Osteoblast (primary cell): ENCODE measurements at regions not wholly inside any gene's neighbourhood (a gene's known extent, or its start where the extent isn't known, plus 50 kb on each side); places are given as distances from the start of the nearest gene placed in this dataset.

ENCODE experiments used
- DNase-seq: peaks from one replicate; pipeline ENCODE4 v3.0.0; 2011; ENCODE audit warnings: low spot score, mixed read lengths; ENCODE audit not compliant: insufficient read length; ENCODE audit errors: missing footprints
- H2AFZ ChIP-seq: 2 replicates; pipeline ENCODE4 v1.6.0; 2011; ENCODE audit warnings: mild to moderate bottlenecking, low read length
- H3K27ac ChIP-seq: 2 replicates; pipeline ENCODE4 v1.5.1; 2011; ENCODE audit warnings: mild to moderate bottlenecking, low read depth, low read length, moderate library complexity
- H3K27me3 ChIP-seq: 2 replicates; pipeline ENCODE4 v1.6.0; 2012; ENCODE audit warnings: mild to moderate bottlenecking, control low read depth, inconsistent platforms, low read length, moderate library complexity; ENCODE audit not compliant: insufficient read depth
- H3K36me3 ChIP-seq: 2 replicates; pipeline ENCODE4 v1.5.1; 2011; ENCODE audit warnings: mild to moderate bottlenecking, low read length, control low read depth, moderate library complexity; ENCODE audit not compliant: insufficient read depth
- H3K4me1 ChIP-seq: 2 replicates; pipeline ENCODE4 v1.5.1; 2011; ENCODE audit warnings: mild to moderate bottlenecking, low read length, control low read depth, moderate library complexity; ENCODE audit not compliant: insufficient read depth
- H3K4me2 ChIP-seq: 2 replicates; pipeline ENCODE4 v1.6.0; 2011; ENCODE audit warnings: mild to moderate bottlenecking, low read length; ENCODE audit not compliant: insufficient read depth
- H3K4me3 ChIP-seq: fragments of 200-600 bp; sonication (generic); 3 replicates; pipeline ENCODE4 v1.5.1; 2012; ENCODE audit warnings: mild to moderate bottlenecking, low read length, inconsistent platforms; ENCODE audit not compliant: insufficient read depth
- H3K79me2 ChIP-seq: 2 replicates; pipeline ENCODE4 v1.6.0; 2012; ENCODE audit warnings: mild to moderate bottlenecking, low read length, control low read depth, inconsistent platforms; ENCODE audit not compliant: insufficient read depth
- H3K9me3 ChIP-seq: 2 replicates; pipeline ENCODE4 v1.5.1; 2011; ENCODE audit warnings: low read depth, low read length, control low read depth
- H4K20me1 ChIP-seq: 2 replicates; pipeline ENCODE4 v1.6.0; 2012; ENCODE audit warnings: mild to moderate bottlenecking, low read length, control low read depth; ENCODE audit not compliant: insufficient read depth
- CTCF ChIP-seq: IDR thresholded peaks from 2 replicates; pipeline ENCODE4 v1.5.1; 2011; ENCODE audit warnings: mild to moderate bottlenecking, low read depth, low read length, moderate library complexity; ENCODE audit errors: extremely low read depth

GRCh38 chr7:52876402-52876801, 159.0 kb upstream of the POM121L12 start:
- no peaks in the 10 kb centered on the region for H3K79me2 ChIP-seq
- no peaks in the 10 kb centered on the region for H3K9me3 ChIP-seq
- H3K4me1 ChIP-seq, result no peaks in the 10 kb centered on the region
- no peaks in the 10 kb centered on the region for H4K20me1 ChIP-seq
- no peak overlapping the region for H2AFZ ChIP-seq
- H3K27ac ChIP-seq, result no peak overlapping the region
- H3K4me3 ChIP-seq, result no peak overlapping the region
- no peak for TF ChIP-seq CTCF
- no peak for DNase-seq
- H3K27me3 ChIP-seq, result no peaks in the 10 kb centered on the region
- no peak overlapping the region for H3K4me2 ChIP-seq
- H3K36me3 ChIP-seq, result no peaks in the 10 kb centered on the region

GRCh38 chr7:52863652-52864051, 171.8 kb upstream of the POM121L12 start:
- no peak for DNase-seq
- TF ChIP-seq CTCF, result no peak
- H3K4me2 ChIP-seq, result no peak overlapping the region
- H3K9me3 ChIP-seq, result peaks cover 5% of the 10 kb centered on the region
- no peaks in the 10 kb centered on the region for H3K36me3 ChIP-seq
- H3K4me1 ChIP-seq, result no peaks in the 10 kb centered on the region
- H3K27me3 ChIP-seq, result no peaks in the 10 kb centered on the region
- no peak overlapping the region for H2AFZ ChIP-seq
- H3K4me3 ChIP-seq, result no peak overlapping the region
- no peaks in the 10 kb centered on the region for H4K20me1 ChIP-seq
- H3K79me2 ChIP-seq, result no peaks in the 10 kb centered on the region
- no peak overlapping the region for H3K27ac ChIP-seq

- H3K27ac ChIP-seq, result no peak overlapping the region
- no peak for DNase-seq
- no peak for TF ChIP-seq CTCF
- no peaks in the 10 kb centered on the region for H3K79me2 ChIP-seq
- no peaks in the 10 kb centered on the region for H3K36me3 ChIP-seq
- H3K4me3 ChIP-seq, result no peak overlapping the region
- no peak overlapping the region for H2AFZ ChIP-seq
- no peaks in the 10 kb centered on the region for H4K20me1 ChIP-seq
- H3K9me3 ChIP-seq, result peaks cover 5% of the 10 kb centered on the region
- no peaks in the 10 kb centered on the region for H3K27me3 ChIP-seq
- no peak overlapping the region for H3K4me2 ChIP-seq
- no peaks in the 10 kb centered on the region for H3K4me1 ChIP-seq
Observed at GRCh38 chr7:52862321-52862720, 173.1 kb upstream of the POM121L12 start.

GRCh38 chr7:52857367-52857766, 178.1 kb upstream of the POM121L12 start:
- no peaks in the 10 kb centered on the region for H3K9me3 ChIP-seq
- H3K36me3 ChIP-seq, result no peaks in the 10 kb centered on the region
- H3K79me2 ChIP-seq, result no peaks in the 10 kb centered on the region
- DNase-seq, result no peak
- H3K4me1 ChIP-seq, result no peaks in the 10 kb centered on the region
- no peaks in the 10 kb centered on the region for H4K20me1 ChIP-seq
- H2AFZ ChIP-seq, result no peak overlapping the region
- no peak overlapping the region for H3K27ac ChIP-seq
- H3K27me3 ChIP-seq, result no peaks in the 10 kb centered on the region
- H3K4me2 ChIP-seq, result no peak overlapping the region
- no peak overlapping the region for H3K4me3 ChIP-seq
- TF ChIP-seq CTCF, result no peak
